H9 (cell line): ENCODE measurements at regions not wholly inside any gene's neighbourhood (a gene's known extent, or its start where the extent isn't known, plus 50 kb on each side); places are given as distances from the start of the nearest gene placed in this dataset.

Source experiments
- DNase-seq: peaks from one replicate; pipeline ENCODE4 v3.0.0-alpha.2; 2017
- H2AFZ ChIP-seq: one replicate; pipeline ENCODE4 v1.6.1; 2013; ENCODE audit warnings: mild to moderate bottlenecking, low read length, control low read depth, moderate library complexity
- H2AK5ac ChIP-seq: 2 replicates; pipeline ENCODE4 v1.6.1; 2013; ENCODE audit warnings: low read length, control low read depth, mixed read lengths; ENCODE audit not compliant: insufficient read length
- H2BK120ac ChIP-seq: one replicate; pipeline ENCODE4 v1.6.1; 2013; ENCODE audit warnings: low read depth, mild to moderate bottlenecking, low read length, control low read depth, inconsistent platforms; ENCODE audit not compliant: poor library complexity, severe bottlenecking
- H2BK12ac ChIP-seq: 2 replicates; pipeline ENCODE4 v1.6.1; 2013; ENCODE audit warnings: low read length, control low read depth, mixed read lengths, low read depth; ENCODE audit not compliant: insufficient read length
- H2BK15ac ChIP-seq: 2 replicates; pipeline ENCODE4 v1.6.1; 2013; ENCODE audit warnings: low read depth, low read length, control low read depth
- H2BK20ac ChIP-seq: one replicate; pipeline ENCODE4 v1.6.1; 2013; ENCODE audit warnings: low read depth, mild to moderate bottlenecking, low read length, control low read depth, inconsistent platforms; ENCODE audit not compliant: poor library complexity, severe bottlenecking
- H2BK5ac ChIP-seq: 2 replicates; pipeline ENCODE4 v1.6.1; 2013; ENCODE audit warnings: low read length, control low read depth, mixed read lengths; ENCODE audit not compliant: insufficient read length
- H3K14ac ChIP-seq: 2 replicates; pipeline ENCODE4 v1.6.1; 2013; ENCODE audit warnings: low read length, control low read depth; ENCODE audit not compliant: insufficient read depth
- H3K18ac ChIP-seq: 2 replicates; pipeline ENCODE4 v1.6.1; 2013; ENCODE audit warnings: low read depth, mild to moderate bottlenecking, mixed read lengths, low read length, control low read depth; ENCODE audit not compliant: insufficient read length
- H3K23ac ChIP-seq: 2 replicates; pipeline ENCODE4 v1.6.1; 2013; ENCODE audit warnings: low read length, control low read depth, mixed read lengths, low read depth; ENCODE audit not compliant: insufficient read length
- H3K23me2 ChIP-seq: 2 replicates; pipeline ENCODE4 v1.6.1; 2013; ENCODE audit warnings: low read depth, mild to moderate bottlenecking, mixed read lengths, low read length, control low read depth; ENCODE audit not compliant: insufficient read length, poor library complexity, severe bottlenecking
- H3K27ac ChIP-seq: 2 replicates; pipeline ENCODE4 v1.5.1; 2013; ENCODE audit warnings: low read length, control low read depth, mixed read lengths, low read depth; ENCODE audit not compliant: insufficient read length
- H3K27me3 ChIP-seq: 2 replicates; pipeline ENCODE4 v1.6.1; 2013; ENCODE audit warnings: low read length, control low read depth, inconsistent platforms; ENCODE audit not compliant: insufficient read depth
- H3K4ac ChIP-seq: 2 replicates; pipeline ENCODE4 v1.6.1; 2013; ENCODE audit warnings: low read depth, mild to moderate bottlenecking, control low read depth, inconsistent platforms, low read length, moderate library complexity
- H3K4me1 ChIP-seq: 2 replicates; pipeline ENCODE4 v1.6.1; 2013; ENCODE audit warnings: low read length, control low read depth, inconsistent platforms; ENCODE audit not compliant: insufficient read depth
- H3K4me2 ChIP-seq: 2 replicates; pipeline ENCODE4 v1.6.1; 2013; ENCODE audit warnings: low read length, control low read depth, mixed read lengths; ENCODE audit not compliant: insufficient read length, insufficient read depth
- H3K56ac ChIP-seq: 2 replicates; pipeline ENCODE4 v1.6.1; 2013; ENCODE audit warnings: low read depth, mild to moderate bottlenecking, mixed read lengths, low read length, control low read depth; ENCODE audit not compliant: insufficient read length
- H3K79me1 ChIP-seq: 2 replicates; pipeline ENCODE4 v1.6.1; 2013; ENCODE audit warnings: low read depth, mild to moderate bottlenecking, moderate library complexity, low read length, control low read depth, inconsistent platforms; ENCODE audit not compliant: insufficient read depth, poor library complexity, severe bottlenecking
- H3K79me2 ChIP-seq: 2 replicates; pipeline ENCODE4 v1.6.1; 2013; ENCODE audit warnings: low read length, control low read depth, inconsistent platforms; ENCODE audit not compliant: insufficient read depth
- H3K9ac ChIP-seq: 2 replicates; pipeline ENCODE4 v1.6.1; 2013; ENCODE audit warnings: low read length, control low read depth, mixed read lengths; ENCODE audit not compliant: insufficient read length; ENCODE audit errors: extremely low read depth
- H3K9me3 ChIP-seq: one replicate; pipeline ENCODE4 v1.6.1; 2013; ENCODE audit warnings: low read depth, low read length, inconsistent platforms; ENCODE audit not compliant: control insufficient read depth
- H3T11ph ChIP-seq: one replicate; pipeline ENCODE4 v1.6.1; 2013; ENCODE audit warnings: mild to moderate bottlenecking, low read length, control low read depth, inconsistent platforms
- H4K20me1 ChIP-seq: one replicate; pipeline ENCODE4 v1.6.1; 2013; ENCODE audit not compliant: control insufficient read depth, insufficient read length, insufficient read depth
- H4K5ac ChIP-seq: 2 replicates; pipeline ENCODE4 v1.6.1; 2013; ENCODE audit warnings: low read depth, mild to moderate bottlenecking, mixed read lengths, low read length, control low read depth; ENCODE audit not compliant: insufficient read length
- H4K8ac ChIP-seq: replicated peaks from 2 replicates; pipeline ENCODE4 v1.6.1; 2013; ENCODE audit warnings: low read length, control low read depth, mixed read lengths, low read depth; ENCODE audit not compliant: insufficient read length
- H4K91ac ChIP-seq: 2 replicates; pipeline ENCODE4 v1.6.1; 2013; ENCODE audit warnings: low read depth, mild to moderate bottlenecking, moderate library complexity, mixed read lengths, low read length, control low read depth; ENCODE audit not compliant: insufficient read length
- H3K27ac Mint-ChIP-seq, 3 experiments: 2 replicates in 2 of 3; 3 replicates in 1 of 3; pipeline ENCODE4 v1.8.0; 2020 to 2021; ENCODE audit warnings: mixed read lengths in 3 of 3, mild to moderate bottlenecking in 1 of 3, moderate library complexity in 1 of 3
- H3K27me3 Mint-ChIP-seq: 2 replicates; pipeline ENCODE4 v1.8.0; 2021; ENCODE audit warnings: low read depth, mild to moderate bottlenecking, moderate library complexity, mixed read lengths
- H3K36me3 Mint-ChIP-seq, 3 experiments: 2 replicates in 2 of 3; 3 replicates in 1 of 3; pipeline ENCODE4 v1.8.0; 2020 to 2021; ENCODE audit warnings: low read depth in 3 of 3, mixed read lengths in 3 of 3; ENCODE audit not compliant: insufficient read depth in 1 of 3
- H3K4me1 Mint-ChIP-seq, 2 experiments: 2 replicates each; pipeline ENCODE4 v1.8.0; 2020; ENCODE audit warnings: mixed read lengths in 2 of 2
- H3K4me3 Mint-ChIP-seq, 2 experiments: 2 replicates in 1 of 2; 3 replicates in 1 of 2; pipeline ENCODE4 v1.8.0; 2020 to 2021; ENCODE audit warnings: mild to moderate bottlenecking in 2 of 2, mixed read lengths in 2 of 2, moderate library complexity in 1 of 2
- H3K9me3 Mint-ChIP-seq, 2 experiments: 2 replicates in 1 of 2; 3 replicates in 1 of 2; pipeline ENCODE4 v1.8.0; 2020; ENCODE audit warnings: mild to moderate bottlenecking in 2 of 2, mixed read lengths in 2 of 2, moderate library complexity in 1 of 2
- CTCF ChIP-seq: fragments of 200-600 bp; sonication (generic); conservative IDR thresholded peaks from 3 replicates; pipeline ENCODE4 v1.8.0; 2021; ENCODE audit warnings: antibody characterized with exemption, mild to moderate bottlenecking
- WGBS: extraction: QIAGEN DNeasy Blood & Tissue Kit; methylation state at CpG from one replicate; pipeline ENCODE4 v1.1.7; 2013; ENCODE audit warnings: missing lambda C conversion rate, low lambda C conversion rate, mixed read lengths; ENCODE audit not compliant: insufficient read length; ENCODE audit errors: extremely low coverage; 5-methylcytosine and 5-hydroxymethylcytosine counted together

DNA sequence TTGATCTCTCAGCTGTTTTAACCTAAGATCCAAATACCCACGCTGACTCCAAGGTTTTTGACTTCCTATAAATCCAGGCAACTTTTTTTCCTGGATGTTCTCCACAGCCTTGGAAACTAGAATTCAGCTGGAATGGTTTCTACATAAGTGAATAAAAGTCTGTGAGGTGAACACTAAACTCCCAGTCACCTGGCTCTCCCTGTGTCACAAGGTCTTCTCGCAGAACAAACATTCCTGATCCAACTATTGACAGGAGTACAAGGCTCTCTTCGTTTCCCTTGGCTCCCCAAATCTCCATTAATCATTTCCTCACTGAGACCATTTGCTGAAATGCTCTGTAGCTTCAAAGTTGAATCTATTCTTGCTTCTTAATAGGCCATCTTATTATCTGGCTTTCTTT, 265.7 kb downstream of the ADGRG6 start:
- Histone ChIP-seq H2BK5ac (no peak overlapping the region), H3K18ac (no peak overlapping the region), H3K4me2 (no peak overlapping the region), H2BK20ac (no peak overlapping the region), H3K14ac (no peak overlapping the region), H3K27me3 (no peaks in the 10 kb centered on the region), H3K56ac (no peak overlapping the region), H4K8ac (no peak overlapping the region), H4K20me1 (no peaks in the 10 kb centered on the region), H3K79me1 (no peaks in the 10 kb centered on the region), H3K27ac (no peak overlapping the region), H4K5ac (no peak overlapping the region), H2BK120ac (no peak overlapping the region), H3K9me3 (no peaks in the 10 kb centered on the region), H4K91ac (no peak overlapping the region), H3K23ac (no peak overlapping the region), H3K9ac (no peak overlapping the region), H2BK15ac (no peak overlapping the region), H3K4ac (no peak overlapping the region), H3K23me2 (no peaks in the 10 kb centered on the region), H3T11ph (no peak overlapping the region), H2BK12ac (no peak overlapping the region), H2AFZ (no peak overlapping the region), H3K4me1 (peaks cover 5% of the 10 kb centered on the region), H3K79me2 (no peaks in the 10 kb centered on the region), H2AK5ac (no peak overlapping the region)
- no peak for DNase-seq
- Mint-ChIP-seq H3K36me3 (no peaks in the 10 kb centered on the region), H3K9me3 (peaks cover 0 to 5% of the 10 kb centered on the region in 2 experiments; a peak in 3 of 5 replicates), H3K4me3 (no peak overlapping the region), H3K27ac (no peak overlapping the region; a peak in 1 of 7 replicates), H3K4me1 (peaks cover 40 to 44% of the 10 kb centered on the region in 2 experiments), H3K27me3 (no peaks in the 10 kb centered on the region)
- no peak for TF ChIP-seq CTCF
- no CpG with 5 or more reads among the region's 3 CpGs for WGBS
